Activated CD4-positive, alpha-beta T cell treated with anti-CD3 and anti-CD28 coated beads for 36 hours (primary cell): ENCODE measurements at regions not wholly inside any gene's neighbourhood (a gene's known extent, or its start where the extent isn't known, plus 50 kb on each side); places are given as distances from the start of the nearest gene placed in this dataset.
"Not testable (repeated sequence)": the region's sequence is repeated elsewhere in the genome, so short reads cannot be mapped to it uniquely, and the experiment has no call there.

ENCODE experiments used
- ATAC-seq: fragments of 200-7000 bp; cut with Tn5 transposase; one replicate; pipeline ENCODE4 v1.10.0; 2021; ENCODE audit warnings: mild to moderate bottlenecking, moderate library complexity
- CTCF ChIA-PET: fragments of 350-600 bp; sonication (Branson Sonifier 250); formaldehyde crosslinking; loops from one replicate; lab custom pipeline; 2021; ENCODE audit warnings: antibody characterized with exemption; lab: Charles Lee
- POLR2A ChIA-PET: fragments of 350-600 bp; sonication (Branson Sonifier 250); formaldehyde crosslinking; loops from one replicate; lab custom pipeline; 2021; ENCODE audit warnings: antibody characterized with exemption, inconsistent platforms; lab: Charles Lee
- DNase-seq: peaks from one replicate; pipeline ENCODE4 v3.0.0-alpha.2; 2020
- H3K27ac Mint-ChIP-seq: one replicate; pipeline ENCODE4 v1.8.0; 2021; ENCODE audit warnings: mixed read lengths
- H3K27me3 Mint-ChIP-seq: one replicate; pipeline ENCODE4 v1.8.0; 2021; ENCODE audit warnings: mixed read lengths
- H3K36me3 Mint-ChIP-seq: one replicate; pipeline ENCODE4 v1.8.0; 2021; ENCODE audit warnings: low read depth, mixed read lengths
- H3K4me1 Mint-ChIP-seq: one replicate; pipeline ENCODE4 v1.8.0; 2021; ENCODE audit warnings: mixed read lengths
- H3K4me3 Mint-ChIP-seq: one replicate; pipeline ENCODE4 v1.8.0; 2021; ENCODE audit warnings: mild to moderate bottlenecking, moderate library complexity, mixed read lengths
- H3K9me3 Mint-ChIP-seq: one replicate; pipeline ENCODE4 v1.8.0; 2021; ENCODE audit warnings: low read depth, mixed read lengths
- intact Hi-C, 2 experiments: fragments of 100-400 bp; cut with DNase I in 1 of 2; cut with micrococcal nuclease in 1 of 2; formaldehyde crosslinking; loops; one replicate each; pipeline versions ENCODE4 v1.14.2 to v1.15.1; 2022 to 2024; cut with DNase I, micrococcal nuclease

- ATAC-seq, intact Hi-C loops, POLR2A ChIA-PET, H3K27me3 Mint-ChIP-seq, H3K9me3 Mint-ChIP-seq, H3K27ac Mint-ChIP-seq, CTCF ChIA-PET, DNase-seq, H3K36me3 Mint-ChIP-seq, H3K4me1 Mint-ChIP-seq, H3K4me3 Mint-ChIP-seq: not testable (repeated sequence)
These were observed 368.4 kb upstream of the CLINT1 start for GRCh38 chr5:158227314-158227713.

DNA sequence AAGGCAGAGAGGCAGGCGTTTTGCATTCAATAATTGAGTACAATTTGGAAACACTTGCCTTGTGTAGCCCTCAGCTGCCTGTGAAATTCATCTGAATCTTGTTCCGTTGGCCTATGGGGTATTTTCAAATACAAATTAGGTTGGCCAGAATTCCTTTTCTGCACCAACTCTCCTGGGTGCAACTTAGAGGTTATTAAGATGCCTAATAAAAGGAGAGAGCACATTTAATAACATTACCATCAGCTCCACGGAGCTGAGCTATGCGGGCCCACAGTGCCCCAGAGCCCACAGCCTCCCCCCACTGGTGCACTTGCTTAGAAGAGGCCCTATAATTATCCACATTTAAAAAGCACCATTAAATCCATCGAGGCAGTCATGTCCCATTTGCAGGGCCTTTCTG is 367.6 kb upstream of the CLINT1 start:
- Mint-ChIP-seq H3K27ac (no peak overlapping the region), H3K36me3 (no peaks in the 10 kb centered on the region), H3K4me1 (no peaks in the 10 kb centered on the region), H3K4me3 (no peak overlapping the region), H3K27me3 (no peaks in the 10 kb centered on the region), H3K9me3 (peaks cover 3% of the 10 kb centered on the region)
- CTCF ChIA-PET, result interaction anchor here (0.6 to 1.0 kb wide), 4 partner anchors 26 to 465 kb away, joined by 3 read pairs; no protein-coding TSS in a partner anchor
- intact Hi-C loops, result no loop called here
- POLR2A ChIA-PET, result no interaction called here
- no peak for ATAC-seq
- no peak for DNase-seq

GRCh38 chr5:158224253-158224652 is 365.3 kb upstream of the CLINT1 start:
- no peaks in the 10 kb centered on the region for H3K27me3 Mint-ChIP-seq
- no peak overlapping the region for H3K4me3 Mint-ChIP-seq
- ChIA-PET POLR2A (no interaction called here), CTCF (interaction anchor here (1.0 to 1.4 kb wide), 2 partner anchors 49 to 94 kb away, joined by 3 read pairs; no protein-coding TSS in a partner anchor)
- H3K9me3 Mint-ChIP-seq, result peaks cover 1% of the 10 kb centered on the region
- DNase-seq (no peak), ATAC-seq (no peak)
- no peak overlapping the region for H3K27ac Mint-ChIP-seq
- intact Hi-C loops, result no loop called here
- no peaks in the 10 kb centered on the region for H3K36me3 Mint-ChIP-seq
- H3K4me1 Mint-ChIP-seq, result no peaks in the 10 kb centered on the region

- no peaks in the 10 kb centered on the region for H3K36me3 Mint-ChIP-seq
- no peaks in the 10 kb centered on the region for H3K27me3 Mint-ChIP-seq
- POLR2A ChIA-PET, result no interaction called here
- H3K4me3 Mint-ChIP-seq, result no peak overlapping the region
- no peak for DNase-seq
- H3K9me3 Mint-ChIP-seq, result peaks cover 1% of the 10 kb centered on the region
- no peaks in the 10 kb centered on the region for H3K4me1 Mint-ChIP-seq
- ATAC-seq, result no peak
- CTCF ChIA-PET, result interaction anchor here (1.0 kb wide), 1 partner anchor 95 kb away, joined by 3 read pairs; no protein-coding TSS in a partner anchor
- no peak overlapping the region for H3K27ac Mint-ChIP-seq
- intact Hi-C loops, result no loop called here
These were observed 364.2 kb upstream of the CLINT1 start for GRCh38 chr5:158223054-158223600.

DNA sequence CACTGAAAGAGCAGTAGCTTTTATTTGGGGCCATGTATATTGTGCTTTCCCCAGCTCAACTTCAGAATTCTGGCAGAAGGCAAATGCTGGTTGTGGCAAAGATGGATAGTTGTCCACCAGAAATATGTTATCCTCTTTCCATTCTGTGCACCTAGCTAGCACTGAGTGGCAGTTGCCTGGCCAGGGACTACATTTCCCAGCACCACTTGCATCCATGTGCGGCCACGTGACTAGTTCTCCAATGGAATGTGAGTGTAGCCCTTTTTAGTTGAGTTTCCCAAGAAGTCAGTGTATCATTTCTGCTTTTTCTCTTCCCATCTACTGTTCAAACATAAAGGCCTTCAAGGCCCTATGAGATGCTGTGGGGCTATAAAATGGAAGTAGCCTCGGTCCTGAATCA is 354.0 kb upstream of the CLINT1 start:
- Mint-ChIP-seq H3K4me1 (no peaks in the 10 kb centered on the region), H3K36me3 (no peaks in the 10 kb centered on the region), H3K27me3 (no peaks in the 10 kb centered on the region), H3K9me3 (no peaks in the 10 kb centered on the region), H3K4me3 (no peak overlapping the region), H3K27ac (no peak overlapping the region)
- intact Hi-C loops, result no loop called here
- no peak for ATAC-seq
- CTCF ChIA-PET, result no interaction called here
- no peak for DNase-seq
- POLR2A ChIA-PET, result no interaction called here

DNA sequence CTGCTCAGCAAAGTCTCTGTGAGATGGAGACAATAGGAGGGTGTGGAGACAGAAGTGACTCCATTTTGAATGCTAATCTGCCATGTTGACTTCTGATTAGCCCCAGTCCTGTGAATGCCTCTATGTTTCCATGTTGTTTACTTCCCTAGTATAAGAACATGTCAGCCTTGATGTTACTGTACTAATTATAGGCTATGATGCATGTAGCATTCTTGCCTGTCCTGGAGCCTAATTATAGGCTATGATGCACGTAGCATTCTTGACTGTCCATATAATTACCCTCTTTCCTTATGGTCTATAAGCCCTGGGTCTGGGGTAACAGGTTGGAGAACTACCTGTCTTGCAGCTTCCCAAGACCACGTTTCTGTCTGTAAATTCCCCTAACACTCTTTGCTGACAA is 353.3 kb upstream of the CLINT1 start:
- no peak for DNase-seq
- intact Hi-C loops, result no loop called here
- Mint-ChIP-seq H3K27me3 (no peaks in the 10 kb centered on the region), H3K36me3 (no peaks in the 10 kb centered on the region), H3K27ac (no peak overlapping the region), H3K9me3 (no peaks in the 10 kb centered on the region), H3K4me1 (no peaks in the 10 kb centered on the region), H3K4me3 (no peak overlapping the region)
- ATAC-seq, result no peak
- CTCF ChIA-PET, result no interaction called here
- POLR2A ChIA-PET, result no interaction called here

- no peaks in the 10 kb centered on the region for H3K27me3 Mint-ChIP-seq
- no peak overlapping the region for H3K4me3 Mint-ChIP-seq
- intact Hi-C loops, result no loop called here
- H3K36me3 Mint-ChIP-seq, result no peaks in the 10 kb centered on the region
- CTCF ChIA-PET, result no interaction called here
- no peaks in the 10 kb centered on the region for H3K9me3 Mint-ChIP-seq
- no peak for ATAC-seq
- H3K27ac Mint-ChIP-seq, result no peak overlapping the region
- DNase-seq, result no peak
- POLR2A ChIA-PET, result no interaction called here
- H3K4me1 Mint-ChIP-seq, result no peaks in the 10 kb centered on the region
These were observed 350.4 kb upstream of the CLINT1 start for GRCh38 chr5:158209219-158209908.

DNA sequence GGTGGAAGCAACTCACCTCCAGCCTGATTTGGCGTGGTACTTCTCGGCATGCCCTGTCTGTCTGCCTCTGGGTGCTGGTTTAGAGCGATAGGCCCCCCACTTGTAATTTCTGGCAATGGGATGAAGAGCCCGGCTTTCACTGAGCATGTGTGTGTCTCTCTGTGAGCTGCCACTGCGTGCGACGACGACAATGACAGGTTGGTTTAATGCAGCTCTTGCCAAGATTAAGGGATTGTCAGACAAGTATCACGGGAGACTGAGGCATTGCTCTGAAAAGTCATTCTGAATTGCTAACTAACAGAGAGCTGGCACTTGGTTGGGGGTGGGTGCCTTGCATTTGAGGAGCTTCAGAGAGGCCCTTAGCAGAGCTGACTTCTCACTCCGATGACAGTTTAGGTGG is 348.8 kb upstream of the CLINT1 start:
- H3K4me3 Mint-ChIP-seq, result no peak overlapping the region
- DNase-seq, result no peak
- no peaks in the 10 kb centered on the region for H3K4me1 Mint-ChIP-seq
- ChIA-PET POLR2A (no interaction called here), CTCF (no interaction called here)
- intact Hi-C loops, result no loop called here
- no peaks in the 10 kb centered on the region for H3K9me3 Mint-ChIP-seq
- no peaks in the 10 kb centered on the region for H3K36me3 Mint-ChIP-seq
- no peak for ATAC-seq
- no peaks in the 10 kb centered on the region for H3K27me3 Mint-ChIP-seq
- H3K27ac Mint-ChIP-seq, result no peak overlapping the region

DNA sequence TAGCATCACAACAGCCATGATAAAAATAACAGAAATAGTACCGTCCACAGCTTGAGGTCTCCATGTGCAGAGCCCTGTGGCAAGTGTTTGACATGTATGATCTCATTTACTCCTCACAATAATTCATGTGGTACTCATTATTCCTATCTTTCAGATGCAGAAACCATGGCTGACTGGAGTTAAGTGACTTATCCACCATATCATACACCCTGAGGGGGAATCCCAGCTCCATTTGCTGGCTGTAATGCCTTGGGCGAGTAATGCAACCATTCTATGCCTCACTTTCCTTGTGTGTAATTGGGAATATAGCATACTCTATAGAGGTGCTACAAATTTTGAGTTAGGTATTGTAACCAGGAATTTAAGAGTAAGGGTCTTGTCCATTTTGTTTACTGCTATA is 347.0 kb upstream of the CLINT1 start:
- ChIA-PET CTCF (no interaction called here), POLR2A (no interaction called here)
- H3K36me3 Mint-ChIP-seq, result no peaks in the 10 kb centered on the region
- no peak for ATAC-seq
- H3K4me3 Mint-ChIP-seq, result no peak overlapping the region
- no peaks in the 10 kb centered on the region for H3K27me3 Mint-ChIP-seq
- no peak overlapping the region for H3K27ac Mint-ChIP-seq
- no peak for DNase-seq
- H3K4me1 Mint-ChIP-seq, result no peaks in the 10 kb centered on the region
- no peaks in the 10 kb centered on the region for H3K9me3 Mint-ChIP-seq
- intact Hi-C loops, result no loop called here

GRCh38 chr5:158203261-158203660 is 344.3 kb upstream of the CLINT1 start:
- H3K4me1 Mint-ChIP-seq, result no peaks in the 10 kb centered on the region
- no peaks in the 10 kb centered on the region for H3K9me3 Mint-ChIP-seq
- H3K4me3 Mint-ChIP-seq, result no peak overlapping the region
- ATAC-seq (no peak), DNase-seq (no peak)
- POLR2A ChIA-PET, result no interaction called here
- CTCF ChIA-PET, result interaction anchor here (0.7 kb wide), 1 partner anchor 585 kb away, joined by 6 read pairs; no protein-coding TSS in a partner anchor
- no peaks in the 10 kb centered on the region for H3K27me3 Mint-ChIP-seq
- no peak overlapping the region for H3K27ac Mint-ChIP-seq
- intact Hi-C loops, result no loop called here
- no peaks in the 10 kb centered on the region for H3K36me3 Mint-ChIP-seq

DNA sequence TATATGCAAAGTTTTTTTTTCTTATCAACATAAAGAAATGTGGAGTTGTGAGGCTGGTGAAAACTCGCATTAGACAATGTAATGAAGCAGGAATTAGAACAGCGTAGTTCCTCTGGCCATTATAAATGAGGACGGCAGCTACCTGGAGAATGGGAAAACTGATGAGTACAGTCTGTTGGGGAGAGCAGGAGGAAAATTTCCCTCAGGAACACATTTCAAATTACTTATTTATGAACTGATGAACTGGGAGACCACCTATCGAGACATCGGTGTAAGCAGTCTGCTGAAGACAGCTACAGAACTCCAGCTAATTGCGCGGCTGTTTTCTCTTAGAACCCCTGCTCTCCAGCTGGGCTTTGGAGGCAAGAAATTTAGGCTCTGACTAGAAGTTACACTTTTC is 343.9 kb upstream of the CLINT1 start:
- H3K4me3 Mint-ChIP-seq, result no peak overlapping the region
- ATAC-seq (no peak), DNase-seq (no peak)
- H3K27me3 Mint-ChIP-seq, result no peaks in the 10 kb centered on the region
- H3K36me3 Mint-ChIP-seq, result no peaks in the 10 kb centered on the region
- no peaks in the 10 kb centered on the region for H3K9me3 Mint-ChIP-seq
- POLR2A ChIA-PET, result no interaction called here
- no peak overlapping the region for H3K27ac Mint-ChIP-seq
- H3K4me1 Mint-ChIP-seq, result no peaks in the 10 kb centered on the region
- intact Hi-C loops, result no loop called here
- CTCF ChIA-PET, result interaction anchor here (0.7 kb wide), 1 partner anchor 74 kb away, joined by 5 read pairs; no protein-coding TSS in a partner anchor

DNA sequence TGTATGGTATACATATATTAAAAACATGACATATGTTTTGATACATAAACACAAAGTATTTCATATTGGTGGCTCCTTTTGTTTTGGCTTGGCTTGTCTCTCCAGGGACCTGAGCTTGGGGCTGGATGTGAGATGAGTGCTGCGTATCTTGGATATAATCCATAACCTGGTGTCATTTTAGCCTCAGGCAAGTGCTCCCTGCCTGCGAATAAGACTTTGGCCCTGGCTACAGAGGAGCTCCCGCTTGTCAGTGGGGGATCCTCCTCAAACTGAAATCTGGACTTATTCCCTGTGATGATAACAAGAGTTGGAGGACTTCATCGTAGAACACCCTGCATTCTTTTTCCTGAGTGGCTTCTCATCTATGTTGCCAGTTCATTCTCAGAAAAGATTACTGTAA is 341.7 kb upstream of the CLINT1 start:
- ATAC-seq (no peak), DNase-seq (no peak)
- Mint-ChIP-seq H3K36me3 (no peaks in the 10 kb centered on the region), H3K4me3 (no peak overlapping the region), H3K9me3 (no peaks in the 10 kb centered on the region), H3K27ac (no peak overlapping the region), H3K27me3 (peaks cover 4% of the 10 kb centered on the region), H3K4me1 (no peaks in the 10 kb centered on the region)
- POLR2A ChIA-PET, result no interaction called here
- intact Hi-C loops, result no loop called here
- CTCF ChIA-PET, result interaction anchor here (0.6 kb wide), 1 partner anchor 26 kb away, joined by 3 read pairs; no protein-coding TSS in a partner anchor
